MM.1S (cell line): ENCODE measurements at regions not wholly inside any gene's neighbourhood (a gene's known extent, or its start where the extent isn't known, plus 50 kb on each side); places are given as distances from the start of the nearest gene placed in this dataset.

Experiments
- DNase-seq: peaks from one replicate; pipeline ENCODE4 v3.0.0-alpha.2; 2015
- H2AFZ ChIP-seq: fragments of 300-600 bp; sonication (generic); 2 replicates; pipeline ENCODE4 v1.6.0; 2016; ENCODE audit warnings: antibody characterized with exemption, low read length
- H3F3A ChIP-seq: fragments of 300-600 bp; sonication (generic); 2 replicates; pipeline ENCODE4 v1.6.1; 2016; ENCODE audit warnings: mild to moderate bottlenecking, antibody characterized with exemption, low read length, moderate library complexity, mixed read lengths; ENCODE audit not compliant: insufficient read depth
- H3K27ac ChIP-seq: fragments of 300-600 bp; sonication (generic); 2 replicates; pipeline ENCODE4 v1.5.1; 2016; ENCODE audit warnings: mild to moderate bottlenecking, low read length
- H3K27me3 ChIP-seq: fragments of 300-600 bp; sonication (generic); replicated peaks from 2 replicates; pipeline ENCODE4 v1.6.0; 2016; ENCODE audit warnings: low read length; ENCODE audit not compliant: insufficient read depth
- H3K36me3 ChIP-seq: fragments of 300-600 bp; sonication (generic); replicated peaks from 2 replicates; pipeline ENCODE4 v1.6.1; 2016; ENCODE audit warnings: mild to moderate bottlenecking, low read length, mixed read lengths; ENCODE audit not compliant: insufficient read depth
- H3K4me1 ChIP-seq: fragments of 300-600 bp; sonication (generic); 2 replicates; pipeline ENCODE4 v1.6.1; 2016; ENCODE audit warnings: low read length, mixed read lengths
- H3K4me2 ChIP-seq: fragments of 300-600 bp; sonication (generic); 2 replicates; pipeline ENCODE4 v1.6.0; 2016; ENCODE audit warnings: low read depth, low read length
- H3K4me3 ChIP-seq: fragments of 300-600 bp; sonication (generic); 2 replicates; pipeline ENCODE4 v1.5.1; 2016; ENCODE audit warnings: low read length, mixed read lengths
- H3K79me2 ChIP-seq: fragments of 300-600 bp; sonication (generic); 2 replicates; pipeline ENCODE4 v1.6.1; 2016; ENCODE audit warnings: mixed run types, low read length, mixed read lengths
- H3K9ac ChIP-seq: fragments of 300-600 bp; sonication (generic); 2 replicates; pipeline ENCODE4 v1.6.1; 2016; ENCODE audit warnings: low read length, mixed read lengths
- H3K9me2 ChIP-seq: fragments of 300-600 bp; sonication (generic); replicated peaks from 2 replicates; pipeline ENCODE4 v1.6.1; 2016; ENCODE audit warnings: mild to moderate bottlenecking, low read length, mixed read lengths; ENCODE audit not compliant: insufficient read depth
- H3K9me3 ChIP-seq: fragments of 300-600 bp; sonication (generic); replicated peaks from 2 replicates; pipeline ENCODE4 v1.6.1; 2016; ENCODE audit warnings: mild to moderate bottlenecking, low read length, mixed read lengths; ENCODE audit not compliant: insufficient read depth
- H4K20me1 ChIP-seq: fragments of 300-600 bp; sonication (generic); 2 replicates; pipeline ENCODE4 v1.6.1; 2016; ENCODE audit warnings: mild to moderate bottlenecking, low read length, moderate library complexity, mixed read lengths; ENCODE audit not compliant: insufficient read depth
- EZH2 ChIP-seq: fragments of 300-600 bp; sonication (generic); optimal IDR thresholded peaks from 2 replicates; pipeline ENCODE3; 2017; ENCODE audit warnings: low read depth, mild to moderate bottlenecking, antibody characterized with exemption, low read length, mixed read lengths
- EZH2phosphoT487 ChIP-seq: fragments of 300-600 bp; sonication (generic); IDR thresholded peaks from 2 replicates; pipeline ENCODE4 v1.6.1; 2018; ENCODE audit warnings: antibody characterized with exemption, low read length
- TF ChIP-seq, protein P1 (sequence below): fragments of 300-600 bp; sonication (generic); IDR thresholded peaks from 2 replicates; pipeline ENCODE4 v1.5.1; 2016; ENCODE audit warnings: antibody characterized with exemption, low read length, mixed read lengths

DNA sequence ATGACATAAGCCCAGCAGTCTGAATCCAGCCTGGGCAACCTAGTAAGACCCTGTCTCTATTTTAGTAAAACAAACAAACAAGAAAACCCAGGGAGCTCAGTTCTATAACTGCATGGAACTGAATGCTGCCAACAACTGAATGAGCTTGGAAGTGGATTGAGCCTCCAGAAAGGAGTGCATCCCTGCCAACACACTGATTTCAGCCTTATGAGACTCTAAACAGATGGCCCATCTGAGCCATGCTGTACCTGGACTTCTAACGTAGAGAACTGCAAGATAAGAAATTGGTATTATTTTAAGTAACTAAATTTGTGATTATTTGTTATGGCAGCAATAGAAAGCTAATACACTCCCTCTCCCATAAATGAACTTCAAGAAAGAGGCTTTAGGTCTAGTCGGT lies 150.4 kb upstream of the RAI14 start:
- Histone ChIP-seq H3K27ac (no peak overlapping the region), H2AFZ (no peak overlapping the region), H3K36me3 (no peaks in the 10 kb centered on the region), H4K20me1 (no peaks in the 10 kb centered on the region), H3K9me3 (no peaks in the 10 kb centered on the region), H3K4me2 (no peak overlapping the region), H3K79me2 (no peaks in the 10 kb centered on the region), H3K4me3 (no peak overlapping the region), H3F3A (no peaks in the 10 kb centered on the region), H3K4me1 (no peaks in the 10 kb centered on the region), H3K9me2 (no peaks in the 10 kb centered on the region), H3K27me3 (no peaks in the 10 kb centered on the region), H3K9ac (no peak overlapping the region)
- DNase-seq: no peak
- TF ChIP-seq, protein P1, sequence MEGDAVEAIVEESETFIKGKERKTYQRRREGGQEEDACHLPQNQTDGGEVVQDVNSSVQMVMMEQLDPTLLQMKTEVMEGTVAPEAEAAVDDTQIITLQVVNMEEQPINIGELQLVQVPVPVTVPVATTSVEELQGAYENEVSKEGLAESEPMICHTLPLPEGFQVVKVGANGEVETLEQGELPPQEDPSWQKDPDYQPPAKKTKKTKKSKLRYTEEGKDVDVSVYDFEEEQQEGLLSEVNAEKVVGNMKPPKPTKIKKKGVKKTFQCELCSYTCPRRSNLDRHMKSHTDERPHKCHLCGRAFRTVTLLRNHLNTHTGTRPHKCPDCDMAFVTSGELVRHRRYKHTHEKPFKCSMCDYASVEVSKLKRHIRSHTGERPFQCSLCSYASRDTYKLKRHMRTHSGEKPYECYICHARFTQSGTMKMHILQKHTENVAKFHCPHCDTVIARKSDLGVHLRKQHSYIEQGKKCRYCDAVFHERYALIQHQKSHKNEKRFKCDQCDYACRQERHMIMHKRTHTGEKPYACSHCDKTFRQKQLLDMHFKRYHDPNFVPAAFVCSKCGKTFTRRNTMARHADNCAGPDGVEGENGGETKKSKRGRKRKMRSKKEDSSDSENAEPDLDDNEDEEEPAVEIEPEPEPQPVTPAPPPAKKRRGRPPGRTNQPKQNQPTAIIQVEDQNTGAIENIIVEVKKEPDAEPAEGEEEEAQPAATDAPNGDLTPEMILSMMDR: no peak
- no peak for TF ChIP-seq EZH2phosphoT487
- TF ChIP-seq EZH2: no peak

DNA sequence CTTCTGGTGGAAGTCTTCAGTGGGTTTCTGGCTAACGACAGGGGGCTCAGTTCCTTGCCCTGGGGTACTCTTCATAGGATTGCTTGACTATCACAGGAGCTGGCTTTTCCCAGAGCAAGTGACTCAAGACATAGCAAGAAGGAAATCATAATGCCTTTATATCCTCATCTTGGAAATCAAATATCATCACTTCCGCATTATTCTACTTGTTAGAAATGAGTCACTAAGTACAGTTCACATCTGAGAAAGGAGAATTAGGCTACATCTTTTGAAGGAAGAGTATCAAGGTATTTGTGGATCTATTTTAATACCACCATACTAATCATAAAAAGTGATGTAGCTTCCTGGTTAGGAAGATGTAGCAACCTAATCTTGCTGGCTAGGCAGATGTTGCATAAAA lies 148.2 kb upstream of the RAI14 start:
- Histone ChIP-seq H3K4me2 (no peak overlapping the region), H4K20me1 (no peaks in the 10 kb centered on the region), H3K4me3 (no peak overlapping the region), H3K27me3 (no peaks in the 10 kb centered on the region), H3K9me2 (no peaks in the 10 kb centered on the region), H3K9me3 (no peaks in the 10 kb centered on the region), H3K79me2 (no peaks in the 10 kb centered on the region), H2AFZ (no peak overlapping the region), H3K4me1 (no peaks in the 10 kb centered on the region), H3K36me3 (no peaks in the 10 kb centered on the region), H3K9ac (no peak overlapping the region), H3F3A (no peaks in the 10 kb centered on the region), H3K27ac (no peak overlapping the region)
- TF ChIP-seq, protein P1: no peak
- DNase-seq: no peak

DNA sequence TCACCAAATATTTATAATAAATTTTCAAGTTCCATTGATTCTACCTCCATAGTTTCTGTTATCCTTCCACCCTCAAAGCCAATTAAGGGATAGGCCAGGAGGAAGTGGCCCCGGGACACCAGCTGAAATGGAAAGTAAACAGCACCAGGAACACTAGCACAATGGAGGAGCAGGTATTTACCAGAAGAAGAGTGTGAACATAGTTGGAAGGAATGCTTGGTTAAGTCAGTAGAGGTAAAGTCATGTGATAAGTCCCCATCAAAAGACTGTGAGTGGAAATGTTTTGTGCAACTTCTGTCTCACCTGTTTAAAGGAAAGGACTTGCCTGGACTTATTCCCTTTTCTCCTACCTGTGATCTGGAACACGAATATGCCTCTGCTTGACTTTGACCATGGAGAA lies 146.7 kb upstream of the RAI14 start:
- DNase-seq: no peak
- TF ChIP-seq, protein P1: no peak
- Histone ChIP-seq H3F3A (no peaks in the 10 kb centered on the region), H3K9me2 (no peaks in the 10 kb centered on the region), H3K27ac (no peak overlapping the region), H3K27me3 (no peaks in the 10 kb centered on the region), H3K9ac (no peak overlapping the region), H4K20me1 (no peaks in the 10 kb centered on the region), H3K4me1 (no peaks in the 10 kb centered on the region), H3K4me2 (no peak overlapping the region), H3K79me2 (no peaks in the 10 kb centered on the region), H3K4me3 (no peak overlapping the region), H3K9me3 (no peaks in the 10 kb centered on the region), H2AFZ (no peak overlapping the region), H3K36me3 (no peaks in the 10 kb centered on the region)

DNA sequence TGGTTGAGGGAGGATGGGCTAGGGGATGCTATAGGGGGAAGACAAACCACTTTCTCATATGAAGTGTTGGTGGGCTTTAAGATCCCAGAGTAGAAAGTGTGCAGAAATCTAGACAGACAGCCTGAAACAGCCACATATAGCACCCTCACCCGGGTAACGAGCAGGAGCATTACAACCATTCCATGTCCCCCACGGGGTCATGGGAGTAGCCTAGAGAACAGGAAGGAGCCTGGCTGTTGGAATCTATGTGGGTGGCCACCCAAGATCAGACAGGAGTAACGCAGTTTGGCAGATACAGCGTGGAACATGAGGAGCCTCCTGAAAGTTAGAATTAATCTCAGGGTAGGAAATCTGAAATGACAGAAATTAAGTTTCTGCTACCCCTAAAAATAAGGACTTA lies 146.1 kb upstream of the RAI14 start:
- Histone ChIP-seq H3K36me3 (no peaks in the 10 kb centered on the region), H3F3A (no peaks in the 10 kb centered on the region), H3K9me3 (no peaks in the 10 kb centered on the region), H3K4me2 (no peak overlapping the region), H3K27ac (no peak overlapping the region), H2AFZ (no peak overlapping the region), H3K4me1 (no peaks in the 10 kb centered on the region), H3K79me2 (no peaks in the 10 kb centered on the region), H3K9ac (no peak overlapping the region), H3K27me3 (no peaks in the 10 kb centered on the region), H3K9me2 (no peaks in the 10 kb centered on the region), H3K4me3 (no peak overlapping the region), H4K20me1 (no peaks in the 10 kb centered on the region)
- TF ChIP-seq EZH2phosphoT487 (no peak), EZH2 (no peak)
- DNase-seq: no peak
